Activated CD4-positive, alpha-beta T cell treated with anti-CD3 and anti-CD28 coated beads, Interleukin-2, Interleukin-6, amounts not matched to agents 100 ng/mL and 50 ng/mL, durations not matched to agents 16 hours and 8 hours (primary cell): ENCODE measurements at regions not wholly inside any gene's neighbourhood (a gene's known extent, or its start where the extent isn't known, plus 50 kb on each side); places are given as distances from the start of the nearest gene placed in this dataset.
"Not testable (repeated sequence)": the region's sequence is repeated elsewhere in the genome, so short reads cannot be mapped to it uniquely, and the experiment has no call there.

Source experiments
- DNase-seq: peaks from one replicate; pipeline ENCODE4 v3.0.0-alpha.2; 2020

DNA sequence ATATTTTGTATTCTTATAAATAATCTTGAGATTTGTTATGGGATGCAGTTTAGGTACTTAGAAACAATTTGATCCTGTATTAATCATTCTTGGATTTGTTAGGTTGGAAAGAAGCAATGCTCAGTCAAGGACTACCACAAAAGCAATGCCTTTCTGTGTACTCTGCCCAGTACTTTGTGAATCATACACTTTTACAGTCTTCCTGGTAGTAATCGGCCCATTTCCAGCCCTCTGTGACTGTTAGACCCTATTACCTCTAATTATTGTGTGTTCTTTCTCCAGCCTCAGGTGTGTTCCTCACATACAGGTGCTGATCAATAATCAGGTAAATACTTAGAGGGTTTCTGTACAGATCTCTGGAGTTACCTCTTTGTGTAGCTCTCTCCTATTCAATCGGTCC, 609.0 kb downstream of the KCNH5 start:
- no peak for DNase-seq

DNA sequence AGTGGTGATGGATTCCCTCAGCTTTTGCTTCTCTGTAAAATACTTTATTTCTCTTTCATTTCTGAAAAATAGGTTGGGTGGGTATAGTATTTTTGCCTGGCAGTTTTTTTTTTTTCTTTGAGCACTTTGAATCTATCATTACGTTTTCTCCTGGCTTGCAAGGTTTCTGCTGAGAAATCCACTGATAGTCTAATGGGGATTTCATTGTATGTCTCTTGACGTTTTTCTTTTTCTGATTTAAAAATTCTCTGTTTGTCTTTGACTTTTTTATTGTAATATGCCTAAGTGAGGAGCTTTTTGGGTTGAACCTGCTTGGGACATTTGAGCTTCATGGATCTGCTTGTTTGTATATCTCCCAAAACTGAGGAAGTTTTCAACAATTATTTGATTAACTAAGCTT, 606.0 kb downstream of the KCNH5 start:
- DNase-seq, result no peak

DNA sequence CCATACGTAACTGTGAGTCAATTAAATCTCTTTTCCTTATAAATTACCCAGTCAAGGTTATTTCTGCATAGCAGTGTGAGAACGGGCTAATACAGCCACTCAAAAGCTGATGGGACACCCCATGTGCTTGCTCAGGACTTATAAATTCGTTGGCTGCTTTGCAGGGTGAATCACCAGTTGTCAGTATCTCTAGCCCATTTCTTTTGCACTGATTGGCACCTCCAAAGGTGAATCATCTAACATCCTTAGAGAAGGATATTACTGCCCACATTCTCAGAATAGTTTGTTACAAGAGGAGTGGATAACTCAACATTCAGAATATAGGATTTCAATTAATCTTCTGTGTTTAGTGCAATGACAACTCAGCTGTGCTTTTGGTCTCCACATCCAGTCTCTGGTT, 601.5 kb downstream of the KCNH5 start:
- DNase-seq, result no peak

DNA sequence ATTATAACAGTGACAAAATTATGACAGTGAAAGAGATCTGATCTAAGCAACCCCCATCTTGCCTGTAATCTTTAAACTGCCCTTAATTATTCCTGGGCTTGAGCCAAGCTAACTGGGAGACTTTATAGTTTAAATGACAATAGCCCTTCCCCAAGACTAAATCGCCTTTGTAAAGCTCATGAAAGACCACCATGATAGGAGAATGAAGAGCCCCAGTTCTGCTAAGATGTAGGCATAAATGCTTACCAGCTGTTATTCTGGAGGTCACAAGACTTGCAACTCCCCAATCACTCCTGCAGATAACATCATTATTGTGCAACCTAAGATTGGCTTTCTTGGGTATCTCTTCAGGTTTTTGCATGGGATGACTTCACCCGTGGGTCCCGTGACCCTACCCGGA, 599.7 kb downstream of the KCNH5 start:
- no peak for DNase-seq

DNA sequence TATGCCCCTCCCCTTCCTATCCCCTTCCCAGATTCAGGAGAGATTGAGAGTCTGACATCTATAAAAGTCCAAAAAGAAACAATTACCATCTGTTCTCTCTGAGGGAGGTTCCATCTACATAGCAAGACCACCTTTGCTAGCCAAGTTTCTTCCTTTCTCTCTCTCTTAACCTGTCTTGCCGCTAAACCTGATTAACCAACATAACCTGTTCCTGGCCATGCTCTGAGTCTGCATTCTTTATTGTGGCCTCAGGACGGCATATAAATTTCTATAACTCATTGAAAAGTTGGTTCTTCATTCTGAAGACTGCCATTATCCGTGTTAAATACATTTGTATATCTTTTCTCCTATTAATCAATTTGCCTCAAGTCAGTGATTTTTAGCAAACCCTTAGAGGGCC, 594.0 kb downstream of the KCNH5 start:
- no peak for DNase-seq

DNA sequence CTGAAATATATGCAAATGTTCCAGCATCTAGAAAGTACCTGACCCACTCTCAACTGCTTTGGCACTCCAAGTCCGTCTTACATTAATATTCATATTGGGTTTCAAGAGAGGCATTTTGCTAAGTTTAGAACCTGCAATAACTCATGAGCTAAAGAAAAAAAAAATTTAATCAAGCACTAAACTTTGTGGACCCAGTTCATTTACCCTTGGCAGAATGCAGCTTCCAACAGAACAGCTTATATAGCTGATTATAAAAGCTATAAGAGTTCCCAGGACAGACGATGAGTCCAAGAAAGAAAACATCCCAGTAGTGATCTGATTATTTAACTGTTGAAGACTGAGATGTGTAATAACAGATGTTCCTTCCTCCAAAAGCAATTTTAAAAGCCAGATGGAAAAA, 592.0 kb downstream of the KCNH5 start:
- no peak for DNase-seq

DNA sequence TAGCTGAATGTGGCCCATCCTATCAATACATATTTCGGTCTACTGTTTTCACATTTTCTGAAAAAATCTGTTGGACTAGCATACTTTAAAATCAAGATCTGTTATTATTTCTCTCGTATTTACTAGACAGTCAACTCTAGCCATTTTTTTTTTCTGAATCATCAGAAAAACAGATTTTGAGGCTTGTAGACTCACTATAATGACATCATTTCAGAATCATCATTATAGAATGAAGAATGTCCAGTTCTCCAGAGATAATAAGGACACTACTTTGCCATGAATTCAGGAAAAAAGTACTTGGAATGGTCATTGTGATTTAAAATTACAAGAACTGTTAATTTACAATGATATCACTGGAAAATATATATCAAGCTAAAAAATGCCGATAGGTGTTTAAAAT, 589.8 kb downstream of the KCNH5 start:
- no peak for DNase-seq

DNA sequence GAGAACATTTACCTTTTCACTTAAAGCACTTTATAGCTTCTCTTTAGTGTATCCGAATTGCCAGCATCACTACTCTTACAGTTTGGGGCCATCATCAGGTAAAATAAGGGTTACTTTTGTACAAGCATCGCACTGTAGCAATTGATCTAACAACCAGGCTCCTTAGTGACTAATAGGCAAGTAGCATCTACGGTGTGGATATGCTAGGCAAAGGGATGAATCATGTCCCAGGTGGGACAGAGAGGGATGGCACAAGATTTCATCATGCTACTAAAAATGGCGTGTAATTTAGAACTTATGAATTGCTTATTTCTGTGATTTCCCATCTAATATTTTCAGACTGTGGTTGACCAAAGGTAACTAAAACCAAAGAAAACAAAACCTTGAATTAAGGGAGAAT, 582.3 kb downstream of the KCNH5 start:
- DNase-seq, result no peak

DNA sequence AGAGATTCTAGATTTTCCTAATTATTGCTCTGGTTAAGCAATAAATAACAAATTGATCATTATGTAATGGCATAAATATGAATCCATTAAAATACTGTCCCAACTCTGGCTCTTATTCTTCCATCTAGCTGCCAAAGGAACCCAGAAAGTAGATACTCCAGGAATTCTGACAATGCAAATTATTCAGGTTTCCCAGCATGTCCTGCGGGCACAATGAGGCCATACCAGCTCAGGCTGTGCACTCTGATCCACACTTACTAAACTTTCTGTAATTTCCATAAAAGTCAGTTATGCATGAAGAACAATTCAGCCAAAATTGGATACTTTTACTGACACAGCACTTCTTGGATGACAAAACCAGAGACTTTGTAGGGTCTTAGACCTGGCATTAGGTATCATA, 576.3 kb downstream of the KCNH5 start:
- no peak for DNase-seq

DNA sequence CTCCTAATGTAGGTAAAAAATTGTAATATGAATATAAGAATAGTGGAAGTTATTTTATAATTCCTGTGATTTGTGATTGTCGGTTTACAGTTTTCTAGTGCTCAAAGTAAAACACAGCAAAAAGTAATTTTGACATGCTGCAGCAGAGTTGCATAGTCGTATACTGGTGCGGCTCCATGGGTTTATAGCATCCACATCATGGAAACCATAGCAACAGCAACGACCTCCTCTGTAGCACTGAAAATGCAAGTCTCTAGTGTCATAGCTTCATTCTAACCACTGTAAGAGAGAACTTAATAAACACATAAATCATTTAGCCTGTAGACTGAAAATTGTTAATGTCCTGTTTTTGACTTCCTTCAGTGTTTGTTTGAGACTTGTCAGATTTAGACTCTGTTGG, 574.3 kb downstream of the KCNH5 start:
- DNase-seq, result no peak

DNA sequence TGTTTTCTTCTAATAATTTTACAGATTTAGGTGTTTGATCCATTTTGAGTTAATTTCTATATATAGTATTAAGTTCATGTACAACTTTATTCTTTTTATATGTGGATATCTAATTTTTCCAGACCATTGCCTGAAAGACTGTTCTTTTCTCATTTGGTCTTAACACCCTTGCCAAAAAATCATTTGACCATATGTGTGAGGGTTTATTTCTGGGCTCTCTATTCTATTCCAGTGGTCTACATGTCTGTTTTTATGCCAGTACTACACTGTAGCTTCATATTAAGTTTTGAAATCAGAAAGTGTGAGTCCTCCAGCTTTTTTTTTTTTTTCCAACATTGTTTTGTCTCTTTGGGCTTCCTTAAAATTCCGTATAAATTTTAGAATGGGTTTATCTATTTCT, 554.1 kb downstream of the KCNH5 start:
- DNase-seq, result no peak

DNA sequence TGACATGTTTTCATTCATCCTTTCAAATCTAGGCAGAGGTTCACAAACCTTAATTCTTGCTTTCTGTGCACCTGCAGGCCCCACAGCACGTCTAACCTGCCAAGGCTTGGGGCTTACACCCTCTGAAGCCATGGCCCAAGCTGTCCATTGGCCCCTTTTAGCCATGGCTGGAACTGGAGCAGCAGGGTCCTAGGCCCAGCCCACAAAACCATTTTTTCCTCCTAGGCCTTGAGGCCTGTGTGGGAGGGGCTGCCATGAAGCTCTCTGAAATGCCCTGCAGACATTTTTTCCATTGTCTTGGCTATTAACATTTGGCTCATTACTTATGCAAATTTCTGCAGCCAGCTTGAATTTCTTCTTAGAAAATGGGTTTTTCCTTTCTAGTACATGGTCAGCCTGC, 547.5 kb downstream of the KCNH5 start:
- no peak for DNase-seq

DNA sequence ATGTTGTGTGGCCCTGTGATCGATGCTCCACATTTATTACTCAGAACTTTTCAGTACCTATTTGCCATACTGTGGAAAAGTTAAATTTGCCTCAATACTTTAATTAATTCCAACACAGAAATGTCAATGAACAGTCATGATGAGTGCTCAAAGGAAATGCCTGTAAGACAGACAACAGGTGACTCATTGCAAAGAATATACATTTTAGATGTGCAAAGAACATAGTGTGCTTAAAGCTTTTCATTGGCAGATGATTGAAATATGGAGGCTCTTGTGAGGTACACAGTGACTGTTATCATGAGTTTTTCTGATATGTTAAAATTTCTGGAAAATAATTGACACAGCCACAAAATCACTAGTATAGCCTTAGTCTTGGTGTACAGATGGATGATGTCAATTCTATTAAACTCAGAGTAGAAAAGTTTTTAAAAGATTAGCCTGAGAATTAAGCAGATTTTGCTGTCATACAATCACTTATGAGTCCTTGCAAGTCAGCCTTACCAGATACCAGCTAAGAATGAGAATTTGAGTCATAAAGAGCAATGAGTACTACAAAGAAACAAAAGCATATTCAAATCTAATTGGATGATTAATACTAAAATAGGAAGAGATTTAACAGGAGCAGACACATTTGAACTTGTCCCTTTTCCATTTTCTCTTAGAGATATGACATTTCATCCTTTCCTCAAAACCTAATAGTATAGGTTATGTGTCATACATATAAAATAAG, 544.1 kb downstream of the KCNH5 start:
- no peak for DNase-seq

DNA sequence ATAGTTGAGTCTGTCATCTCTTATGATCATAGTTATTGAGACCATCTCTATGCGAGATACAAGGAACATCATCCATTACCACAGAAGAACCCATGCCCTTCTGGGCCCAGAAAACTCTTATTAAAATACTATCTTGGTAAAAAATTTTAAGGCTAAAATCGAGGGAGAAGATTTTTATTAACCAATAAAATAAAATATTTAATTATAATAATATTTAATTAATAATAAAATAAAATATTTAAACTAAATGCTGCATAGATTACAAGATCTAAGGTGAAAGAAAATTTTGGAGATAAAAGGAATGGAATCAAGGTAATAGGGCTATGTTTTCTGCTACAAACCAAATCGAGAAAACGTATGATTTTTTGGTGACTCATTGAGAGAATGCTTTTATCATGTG, 540.2 kb downstream of the KCNH5 start:
- no peak for DNase-seq

DNA sequence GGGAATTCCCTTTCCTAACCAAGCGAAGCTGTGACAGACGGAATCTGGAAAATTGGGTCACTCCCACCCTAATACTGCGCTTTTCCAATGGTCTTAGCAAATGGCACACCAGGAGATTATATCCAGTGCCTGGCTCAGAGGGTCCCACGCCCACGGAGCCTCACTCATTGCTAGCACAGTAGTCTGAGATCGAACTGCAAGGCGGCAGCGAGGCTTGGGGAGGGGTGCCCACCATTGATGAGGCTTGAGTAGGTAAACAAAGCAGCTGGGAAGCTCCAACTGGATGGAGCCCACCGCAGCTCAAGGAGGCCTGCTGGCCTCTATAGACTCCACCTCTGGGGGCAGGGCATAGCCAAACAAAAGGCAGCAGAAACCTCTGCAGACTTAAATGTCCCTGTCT, 523.9 kb downstream of the KCNH5 start:
- DNase-seq, result not testable (repeated sequence)

DNA sequence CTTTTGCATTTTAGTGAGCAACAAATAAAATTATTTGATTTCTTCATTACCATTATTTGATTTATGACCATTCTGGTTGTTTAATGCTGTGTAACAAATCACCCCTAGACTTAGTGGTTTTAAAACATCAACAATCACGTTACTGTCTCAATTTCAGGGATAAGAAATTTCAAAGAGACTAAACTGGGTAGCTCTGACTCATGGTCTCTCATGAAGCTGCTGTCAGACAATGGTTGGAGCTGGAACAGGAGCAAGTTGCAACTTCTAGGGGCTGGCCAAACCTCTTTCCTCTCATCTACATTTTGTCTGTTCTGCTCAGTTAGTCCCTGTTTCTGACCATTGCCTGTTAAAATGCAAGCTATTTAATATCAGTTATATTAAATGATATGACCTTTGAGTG, 517.0 kb downstream of the KCNH5 start:
- DNase-seq, result no peak

DNA sequence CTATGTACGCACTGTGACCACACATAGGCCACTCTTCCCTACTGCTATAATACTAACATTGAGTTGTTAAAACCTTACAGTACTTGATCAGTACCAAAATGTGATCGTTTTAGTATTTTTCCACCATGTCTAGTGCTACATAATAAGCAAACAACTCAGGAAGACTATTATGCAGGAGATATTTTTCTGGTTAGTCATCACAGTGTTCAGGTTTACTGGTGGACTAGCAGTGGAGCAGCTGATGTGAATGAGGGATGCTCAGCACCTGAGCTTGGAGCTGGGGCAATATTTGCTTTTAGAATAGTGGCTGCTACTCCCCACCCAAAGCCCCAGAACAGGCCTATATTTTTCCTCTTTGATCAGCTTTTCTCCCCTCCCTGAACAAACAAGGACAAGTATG, 513.1 kb downstream of the KCNH5 start:
- DNase-seq, result no peak

DNA sequence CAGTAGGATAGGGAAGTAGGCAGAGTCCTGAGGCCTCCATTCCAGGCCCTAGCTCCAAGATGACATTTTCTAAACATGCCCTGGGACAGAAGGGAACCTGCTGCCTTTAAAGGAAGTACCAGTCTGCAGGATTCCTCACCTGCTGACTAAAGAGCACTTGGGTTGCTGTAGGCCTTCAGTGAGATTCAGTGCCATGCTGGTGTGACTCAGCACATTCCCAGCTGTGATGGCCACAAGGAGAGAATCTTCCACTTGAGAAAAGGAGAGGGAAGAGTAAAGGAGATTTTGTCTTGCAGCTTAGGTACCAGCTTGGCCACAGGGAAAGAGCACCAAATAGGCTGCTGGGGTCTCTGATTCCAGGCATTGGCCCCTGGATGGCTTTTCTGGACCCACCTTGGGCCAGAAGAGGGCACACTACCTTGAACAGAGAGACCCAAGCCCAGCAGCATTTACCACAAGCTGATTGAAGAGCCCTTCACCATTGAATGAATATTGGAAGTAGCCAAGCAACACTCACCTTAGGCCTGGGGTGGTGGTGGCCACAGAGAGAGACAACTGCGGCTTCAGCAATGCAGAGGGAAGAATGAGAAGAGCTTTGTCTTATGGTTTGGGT, 498.3 kb downstream of the KCNH5 start:
- DNase-seq, result no peak

DNA sequence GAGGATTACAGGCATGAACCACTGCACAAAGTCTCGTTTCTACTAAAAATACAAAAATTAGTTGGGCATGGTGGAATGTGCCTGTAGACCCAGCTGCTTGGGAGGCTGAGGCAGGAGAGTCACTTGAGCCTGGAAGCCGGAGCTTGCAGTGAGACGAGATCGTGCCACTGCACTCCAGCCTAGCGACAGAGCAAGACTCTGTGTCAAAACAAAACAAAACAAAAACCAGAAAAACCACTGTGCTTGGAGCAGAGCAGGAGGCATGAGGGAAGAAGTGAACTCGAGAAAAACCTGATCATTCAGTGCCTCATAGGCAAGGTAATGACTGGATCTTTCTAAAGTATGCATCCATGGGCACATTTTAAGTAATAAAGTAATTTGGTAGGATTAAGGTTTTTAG, 487.8 kb downstream of the KCNH5 start:
- no peak for DNase-seq

DNA sequence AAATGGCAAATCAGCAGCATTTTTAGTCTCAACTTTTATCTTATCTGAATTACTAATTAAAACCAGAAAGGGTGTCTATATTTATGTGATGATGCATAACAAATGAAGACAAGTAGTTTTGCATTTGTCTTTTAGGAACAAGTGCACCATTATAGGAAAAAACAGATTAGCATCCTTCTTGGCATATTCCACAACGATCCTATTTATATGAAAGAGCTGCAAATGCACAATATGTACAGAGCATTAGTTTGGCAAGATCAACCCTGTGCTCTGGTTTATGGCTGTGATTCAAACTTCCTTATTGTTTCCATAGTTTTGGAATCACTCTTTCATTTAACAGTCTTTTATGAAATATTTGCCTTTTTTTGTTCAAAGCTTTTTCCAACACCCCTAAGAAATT, 486.8 kb downstream of the KCNH5 start:
- no peak for DNase-seq

DNA sequence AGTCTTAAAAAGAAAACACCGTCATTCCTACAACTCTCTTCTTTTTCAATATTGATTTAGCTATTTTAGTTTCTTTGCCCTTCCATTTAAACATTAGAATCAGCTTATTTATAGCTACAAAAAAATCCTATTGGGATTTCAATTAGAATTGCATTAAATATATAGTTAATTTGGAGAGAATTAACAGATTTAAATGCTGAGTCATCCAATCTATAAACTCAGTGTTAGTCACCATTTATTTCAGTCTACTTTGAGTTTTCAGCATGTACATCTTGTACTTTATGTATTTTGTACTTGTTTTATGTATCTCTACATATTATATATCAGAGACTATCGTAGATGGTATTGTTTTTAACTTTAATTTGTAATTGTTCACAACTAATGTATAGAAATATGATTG, 460.0 kb downstream of the KCNH5 start:
- no peak for DNase-seq

DNA sequence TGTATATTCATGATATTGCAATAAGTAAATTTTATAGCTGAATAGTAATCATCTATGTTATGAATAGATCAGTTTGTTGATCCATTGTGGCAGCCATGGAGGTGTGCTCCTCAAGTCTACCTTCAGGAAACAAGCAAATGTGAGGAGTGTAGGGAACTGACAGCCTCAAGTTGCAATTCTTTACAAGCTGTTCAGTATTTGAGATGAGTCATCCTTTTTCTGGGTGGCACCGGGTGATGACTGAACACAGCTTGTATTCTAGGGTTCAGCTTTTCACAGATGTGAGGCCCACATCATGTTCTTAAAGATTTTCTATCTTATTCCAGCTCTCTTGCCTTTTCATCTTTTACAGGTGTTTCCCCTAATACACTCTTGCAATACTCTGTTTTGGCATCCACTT, 452.4 kb downstream of the KCNH5 start:
- DNase-seq, result no peak

DNA sequence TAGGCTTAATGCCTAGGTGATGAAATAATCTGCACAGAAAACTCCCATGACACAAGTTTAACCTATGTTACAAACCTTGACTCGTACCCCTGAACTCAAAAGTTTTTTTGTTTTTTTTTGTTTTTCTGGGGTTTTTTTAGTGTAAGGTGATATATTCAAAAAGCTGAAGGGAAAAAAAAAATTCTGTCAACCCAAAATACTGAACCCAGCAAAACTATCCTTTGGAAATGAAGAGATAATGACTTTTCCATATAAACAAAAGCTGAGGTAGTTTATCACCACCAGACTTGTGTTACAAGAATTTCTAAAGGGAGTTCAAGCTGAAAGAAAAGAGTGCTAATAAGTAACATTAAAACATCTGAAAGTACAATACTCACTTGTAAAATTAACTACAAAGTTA, 448.1 kb downstream of the KCNH5 start:
- no peak for DNase-seq

DNA sequence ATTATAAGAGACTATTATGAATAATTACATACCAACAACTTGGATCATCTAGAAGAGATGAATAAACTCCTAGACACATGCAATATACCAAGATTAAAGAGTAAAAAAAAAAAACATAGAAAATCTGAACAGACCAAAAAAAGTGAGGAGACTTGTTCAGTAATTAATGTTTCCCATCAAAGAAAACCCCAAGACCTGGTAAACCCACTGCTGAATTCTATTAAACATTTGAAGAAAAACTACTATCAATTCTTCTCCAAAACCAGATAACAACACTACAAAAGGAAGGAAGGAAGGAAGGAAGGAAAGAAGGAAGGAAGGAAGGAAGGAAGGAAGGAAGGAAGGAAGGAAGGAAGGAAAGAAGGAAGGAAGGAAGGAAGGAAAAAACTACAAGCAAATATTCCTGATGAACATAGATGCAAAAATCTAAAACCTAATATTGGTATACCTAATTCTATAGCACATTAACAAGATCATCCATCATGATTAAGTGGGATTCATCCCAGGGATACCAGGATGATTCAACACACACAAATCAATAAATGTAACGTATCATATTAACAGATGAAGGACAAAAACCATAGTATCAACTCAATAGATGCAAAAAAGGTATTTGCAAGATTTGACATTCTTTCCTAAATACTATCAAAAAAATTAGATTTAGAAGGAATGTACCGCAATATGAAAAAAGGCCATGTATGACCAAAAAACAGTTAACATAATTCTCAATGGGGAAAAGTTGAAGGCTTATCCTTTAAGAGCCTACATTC, 445.5 kb downstream of the KCNH5 start:
- DNase-seq, result no peak
